MCF 10A (cell line): ENCODE measurements at regions not wholly inside any gene's neighbourhood (a gene's known extent, or its start where the extent isn't known, plus 50 kb on each side); places are given as distances from the start of the nearest gene placed in this dataset.

Experiments used
- BruUV-seq: library from RNA; stranded (reverse); fragments of 400-500 nt; replicated peaks from 2 replicates; lab custom pipeline; 2021; lab: Mats Ljungman, UMichigan
- CTCF ChIA-PET: fragments of 300-600 bp; sonication (Branson Sonifier 250); formaldehyde crosslinking; extraction: SDS; loops from one replicate; lab custom pipeline; 2021; ENCODE audit warnings: antibody characterized with exemption, inconsistent platforms; lab: Yijun Ruan, JAX
- POLR2A ChIA-PET: fragments of 300-600, 350-650 bp; sonication (Branson Sonifier 250); formaldehyde crosslinking; extraction: SDS; loops from one replicate; lab custom pipeline; 2020; ENCODE audit warnings: antibody characterized with exemption, inconsistent platforms; lab: Yijun Ruan, JAX
- DNase-seq: peaks from one replicate; pipeline ENCODE4 v3.0.0-alpha.2; 2018; ENCODE audit not compliant: unreplicated experiment
- H3K27ac Mint-ChIP-seq: one replicate; pipeline ENCODE4 v1.8.0; 2022; ENCODE audit warnings: mild to moderate bottlenecking, low read depth, mixed read lengths; ENCODE audit not compliant: unreplicated experiment
- H3K27me3 Mint-ChIP-seq: one replicate; pipeline ENCODE4 v1.8.0; 2022; ENCODE audit warnings: mixed read lengths; ENCODE audit not compliant: insufficient read depth, unreplicated experiment
- H3K36me3 Mint-ChIP-seq: one replicate; pipeline ENCODE4 v1.8.0; 2022; ENCODE audit warnings: mild to moderate bottlenecking, moderate library complexity, mixed read lengths; ENCODE audit not compliant: insufficient read depth, unreplicated experiment
- H3K4me1 Mint-ChIP-seq: one replicate; pipeline ENCODE4 v1.8.0; 2022; ENCODE audit warnings: mixed read lengths; ENCODE audit not compliant: insufficient read depth, unreplicated experiment
- H3K4me3 Mint-ChIP-seq: one replicate; pipeline ENCODE4 v1.8.0; 2022; ENCODE audit warnings: mild to moderate bottlenecking, moderate library complexity, mixed read lengths; ENCODE audit not compliant: unreplicated experiment
- H3K9me3 Mint-ChIP-seq: one replicate; pipeline ENCODE4 v1.8.0; 2022; ENCODE audit warnings: mixed read lengths; ENCODE audit not compliant: unreplicated experiment
- CTCF ChIP-seq: fragments of 200-600 bp; IDR thresholded peaks from one replicate; pipeline ENCODE4 v1.8.0; 2022; ENCODE audit warnings: antibody characterized with exemption, mild to moderate bottlenecking; ENCODE audit not compliant: unreplicated experiment
- intact Hi-C: fragments of 100-400 bp; cut with micrococcal nuclease; formaldehyde crosslinking; loops from 2 replicates; pipeline ENCODE4 v1.14.1; 2022

DNA sequence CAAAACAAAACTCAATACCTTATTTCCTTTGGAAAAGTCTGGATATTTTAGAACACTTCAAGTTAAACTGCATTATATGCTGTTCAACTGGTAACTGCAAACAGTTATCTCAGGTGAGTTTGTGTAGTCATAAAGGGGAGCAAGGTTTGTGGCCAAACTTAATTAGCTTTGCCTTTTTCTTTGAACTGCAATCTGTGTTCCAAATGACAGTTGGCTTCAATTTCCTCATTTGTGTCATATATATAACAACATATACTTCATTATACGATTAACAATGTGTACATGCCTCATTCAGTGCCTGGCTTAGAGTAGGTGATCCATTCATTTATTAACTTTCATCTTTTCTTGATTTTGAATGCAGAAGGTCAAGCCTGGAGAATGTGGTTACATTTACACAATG, 55.8 kb downstream of the KCNE4 start:
- Mint-ChIP-seq H3K27ac (no peak overlapping the region), H3K27me3 (no peaks in the 10 kb centered on the region), H3K36me3 (no peaks in the 10 kb centered on the region), H3K9me3 (no peaks in the 10 kb centered on the region), H3K4me1 (peaks cover 5% of the 10 kb centered on the region), H3K4me3 (no peak overlapping the region)
- intact Hi-C loops, result loop anchor here (10.0 kb wide), 1 partner anchor 687 kb away; no protein-coding TSS in a partner anchor
- BruUV-seq, result no TSS peak
- no peak for TF ChIP-seq CTCF
- ChIA-PET CTCF (no interaction called here), POLR2A (no interaction called here)
- DNase-seq, result no peak

DNA sequence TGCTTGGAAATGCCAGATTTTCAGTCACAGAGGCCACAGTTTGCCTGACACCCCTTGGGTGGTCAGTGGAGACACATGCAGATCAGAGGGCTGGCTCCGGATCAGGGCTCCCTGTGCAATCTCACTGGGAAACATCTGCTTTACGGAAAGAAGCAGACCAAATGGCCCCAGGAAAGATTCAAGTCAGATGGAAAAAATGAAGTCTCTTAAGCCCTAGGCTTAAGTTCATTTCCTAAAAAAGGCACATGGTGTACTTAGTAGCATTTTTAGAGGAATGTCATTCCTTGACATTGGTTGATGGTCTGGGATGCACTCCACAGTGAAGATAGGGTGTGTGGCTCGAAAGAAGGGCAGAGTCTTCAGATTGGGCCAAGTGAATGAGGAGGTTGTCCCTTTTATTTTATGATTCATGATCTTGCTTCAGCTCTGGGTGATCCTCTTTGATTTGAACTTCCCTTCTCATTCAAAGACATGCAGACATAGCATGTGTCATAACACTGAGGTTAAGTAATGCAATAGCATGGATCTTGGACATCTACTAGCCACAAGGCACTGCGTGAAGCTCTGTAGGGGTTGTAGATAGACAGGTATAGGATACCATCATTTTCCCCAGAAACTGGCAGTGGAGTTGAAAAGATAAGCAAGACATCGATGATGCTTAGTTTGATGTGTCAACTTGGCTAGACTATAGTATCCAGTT, 56.5 kb downstream of the KCNE4 start:
- no TSS peak for BruUV-seq
- intact Hi-C loops, result loop anchor here (10.0 kb wide), 1 partner anchor 686 kb away; no protein-coding TSS in a partner anchor
- no peaks in the 10 kb centered on the region for H3K9me3 Mint-ChIP-seq
- no peak overlapping the region for H3K4me3 Mint-ChIP-seq
- CTCF ChIA-PET, result interaction anchor here (0.6 kb wide), 1 partner anchor 218 kb away, joined by 6 read pairs; no protein-coding TSS in a partner anchor
- peaks cover 5% of the 10 kb centered on the region for H3K4me1 Mint-ChIP-seq
- TF ChIP-seq CTCF, result no peak
- H3K27ac Mint-ChIP-seq, result no peak overlapping the region
- POLR2A ChIA-PET, result no interaction called here
- H3K27me3 Mint-ChIP-seq, result no peaks in the 10 kb centered on the region
- no peaks in the 10 kb centered on the region for H3K36me3 Mint-ChIP-seq
- no peak for DNase-seq

DNA sequence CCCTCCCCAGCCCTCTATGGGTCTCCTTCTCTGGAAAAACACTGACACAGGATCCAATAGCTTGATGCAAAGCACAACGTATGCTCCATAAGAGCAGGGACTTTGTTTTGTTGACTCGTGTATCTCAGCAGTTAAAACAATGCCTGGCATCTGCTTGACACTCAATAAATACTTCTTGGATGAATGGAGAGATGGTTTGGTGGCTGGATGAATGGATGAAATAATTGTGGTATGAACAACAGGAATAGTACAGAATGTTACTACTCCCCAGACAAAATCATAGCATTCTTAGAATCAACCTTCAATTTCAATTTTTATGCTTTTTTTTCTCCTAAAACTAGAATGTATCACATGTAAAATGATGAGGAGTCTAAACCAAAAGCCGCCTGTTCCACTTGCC, 57.4 kb downstream of the KCNE4 start:
- no TSS peak for BruUV-seq
- POLR2A ChIA-PET, result no interaction called here
- CTCF ChIA-PET, result no interaction called here
- Mint-ChIP-seq H3K27me3 (no peaks in the 10 kb centered on the region), H3K4me3 (no peak overlapping the region), H3K4me1 (peaks cover 5% of the 10 kb centered on the region), H3K27ac (no peak overlapping the region), H3K36me3 (no peaks in the 10 kb centered on the region), H3K9me3 (no peaks in the 10 kb centered on the region)
- intact Hi-C loops, result loop anchor here (10.0 kb wide), 1 partner anchor 685 kb away; no protein-coding TSS in a partner anchor
- DNase-seq, result no peak
- no peak for TF ChIP-seq CTCF

GRCh38 chr2:223113161-223113560, 61.2 kb downstream of the KCNE4 start:
- Mint-ChIP-seq H3K27me3 (no peaks in the 10 kb centered on the region), H3K4me1 (peaks cover 5% of the 10 kb centered on the region), H3K9me3 (no peaks in the 10 kb centered on the region), H3K36me3 (no peaks in the 10 kb centered on the region), H3K27ac (no peak overlapping the region), H3K4me3 (no peak overlapping the region)
- ChIA-PET CTCF (interaction anchor here (3.3 kb wide), 1 partner anchor 11 kb away, joined by 24 read pairs; no protein-coding TSS in a partner anchor), POLR2A (no interaction called here)
- no TSS peak for BruUV-seq
- intact Hi-C loops, result no loop called here
- TF ChIP-seq CTCF, result no peak
- no peak for DNase-seq
